Stimulated activated CD4-positive, alpha-beta T cell treated with anti-CD3 and anti-CD28 coated beads, Interleukin-15, amount 100 ng/mL, for 48 hours (primary cell): ENCODE measurements at regions not wholly inside any gene's neighbourhood (a gene's known extent, or its start where the extent isn't known, plus 50 kb on each side); places are given as distances from the start of the nearest gene placed in this dataset.

Source experiments
- DNase-seq, 2 donors: peaks; one replicate each; pipeline ENCODE4 v3.0.0-alpha.2; 2020; ENCODE audit warnings: low read depth in 2 of 2

DNA sequence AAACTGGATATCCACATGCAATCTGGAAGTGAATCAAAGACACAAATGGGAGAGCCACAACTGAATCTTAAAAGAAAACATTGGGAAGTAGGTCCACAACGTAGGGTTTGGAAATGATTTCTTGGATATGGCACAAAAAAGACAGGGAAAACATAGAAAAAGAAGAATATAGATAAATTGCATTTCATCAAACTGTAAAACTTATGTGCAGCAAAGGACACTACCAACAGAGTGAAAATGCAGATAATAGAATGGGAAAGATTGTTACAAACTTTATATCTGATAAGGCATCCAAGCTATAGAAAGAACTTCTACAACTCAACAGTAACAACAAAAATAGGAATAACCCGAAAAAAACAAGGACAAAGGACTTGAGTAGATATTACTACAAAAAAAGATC, 89.6 kb downstream of the ZNF280B start:
- no peak for DNase-seq

DNA sequence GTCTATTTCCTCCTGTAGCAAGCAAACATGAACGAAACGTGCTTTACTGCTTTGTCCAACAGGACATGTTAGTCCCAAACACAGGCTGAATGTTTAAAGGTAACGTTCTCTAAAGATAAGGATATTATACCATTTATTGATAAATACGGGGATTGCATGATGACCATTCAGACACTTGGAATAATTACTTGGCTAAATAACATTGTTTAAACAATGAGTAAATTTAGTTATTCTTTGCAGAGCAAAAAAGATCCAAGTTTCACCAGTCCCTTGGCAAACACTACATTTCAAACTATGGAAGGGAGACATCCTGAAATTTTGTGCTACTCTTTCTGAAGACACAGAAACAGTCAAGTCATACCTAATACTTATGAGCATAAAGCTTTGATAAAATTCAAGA, 88.0 kb downstream of the ZNF280B start:
- no peak for DNase-seq

DNA sequence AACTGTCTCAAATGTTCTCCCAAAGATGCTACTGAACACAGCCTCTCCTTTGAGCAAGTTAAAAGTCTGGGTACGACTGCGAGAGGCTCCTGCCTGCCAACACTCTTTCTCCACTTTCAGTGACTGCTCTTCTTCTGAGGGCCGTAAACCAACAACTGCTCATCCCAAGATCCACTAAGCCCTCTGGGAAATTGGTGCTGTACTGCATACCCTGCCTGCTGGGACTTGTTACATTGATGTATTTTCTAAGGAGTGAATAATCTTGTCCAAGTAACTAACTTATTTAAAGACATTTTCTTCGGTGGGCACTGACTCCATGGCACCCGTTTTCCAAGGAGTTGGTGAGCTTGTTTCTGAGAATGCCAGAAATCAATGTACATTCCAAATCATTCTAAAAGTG, 87.2 kb downstream of the ZNF280B start:
- no peak for DNase-seq

DNA sequence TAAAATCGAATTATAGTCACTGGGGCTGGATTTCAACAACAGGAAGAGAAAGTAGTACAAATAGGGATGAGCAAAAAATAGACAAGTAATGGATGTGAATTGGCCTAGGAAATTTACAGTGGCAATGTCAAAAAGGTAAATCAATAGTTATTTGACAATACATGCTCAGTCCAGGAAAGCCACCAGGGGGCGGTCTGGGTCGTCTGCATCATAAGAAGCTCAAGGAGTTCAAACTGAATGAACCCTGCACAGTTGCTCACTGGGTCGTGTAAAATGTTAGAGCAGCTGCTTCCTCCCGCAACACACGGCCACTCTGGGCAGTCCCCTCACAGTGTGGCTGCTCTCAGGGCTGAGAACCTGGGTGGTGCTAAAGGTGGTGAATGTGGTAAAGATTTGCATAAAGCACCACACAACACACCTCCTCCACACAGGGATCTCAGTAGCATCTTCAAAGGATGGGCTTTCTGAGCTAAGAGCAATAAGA, 85.9 kb downstream of the ZNF280B start:
- peak; percentile 49 to 64 for DNase-seq

DNA sequence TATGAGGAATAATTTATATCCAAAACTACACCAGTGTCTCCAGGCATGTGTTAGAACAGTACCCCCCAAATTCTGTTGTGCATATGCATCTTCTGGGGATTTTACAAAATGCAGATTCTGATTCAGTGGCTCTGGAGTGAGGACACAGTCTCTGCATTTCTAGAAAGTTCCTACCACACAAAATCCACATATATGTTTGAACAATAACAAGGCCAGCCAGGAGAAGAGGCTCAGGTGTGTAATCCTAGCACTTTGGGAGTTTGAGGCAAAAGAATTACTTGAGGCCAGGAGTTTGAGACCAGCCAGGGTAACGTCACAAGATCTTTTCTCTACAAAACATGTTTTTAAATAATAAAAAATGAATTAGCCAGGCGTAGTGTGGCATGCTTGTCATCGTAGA, 84.9 kb downstream of the ZNF280B start:
- no peak for DNase-seq

DNA sequence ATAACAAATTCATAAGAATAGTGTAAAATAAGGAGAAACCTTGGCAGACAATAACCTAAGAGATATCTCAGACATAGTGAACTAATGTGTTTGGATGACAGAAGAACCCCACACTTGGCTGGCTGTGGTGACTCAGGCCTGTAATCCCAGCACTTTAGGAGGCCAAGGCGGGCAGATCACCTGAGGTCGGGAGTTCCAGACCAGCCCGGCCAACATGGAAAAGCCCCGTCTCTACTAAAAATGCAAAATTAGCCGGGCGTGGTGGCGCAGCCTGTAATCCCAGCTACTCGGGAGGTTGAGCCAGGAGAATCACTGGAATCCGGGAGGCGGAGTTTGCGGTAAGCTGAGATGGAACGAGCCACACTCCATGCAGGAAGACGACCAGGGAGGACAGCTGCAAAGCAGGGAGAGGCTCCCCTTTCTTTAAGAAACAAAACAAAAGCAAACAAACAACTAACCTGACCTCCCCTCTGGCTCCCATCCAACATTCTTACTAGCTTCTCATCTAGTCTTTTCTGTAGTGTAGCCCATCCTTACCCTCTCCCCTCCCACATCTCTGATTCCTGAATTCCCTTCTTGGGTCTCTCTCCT, 84.2 kb downstream of the ZNF280B start:
- DNase-seq = no peak

DNA sequence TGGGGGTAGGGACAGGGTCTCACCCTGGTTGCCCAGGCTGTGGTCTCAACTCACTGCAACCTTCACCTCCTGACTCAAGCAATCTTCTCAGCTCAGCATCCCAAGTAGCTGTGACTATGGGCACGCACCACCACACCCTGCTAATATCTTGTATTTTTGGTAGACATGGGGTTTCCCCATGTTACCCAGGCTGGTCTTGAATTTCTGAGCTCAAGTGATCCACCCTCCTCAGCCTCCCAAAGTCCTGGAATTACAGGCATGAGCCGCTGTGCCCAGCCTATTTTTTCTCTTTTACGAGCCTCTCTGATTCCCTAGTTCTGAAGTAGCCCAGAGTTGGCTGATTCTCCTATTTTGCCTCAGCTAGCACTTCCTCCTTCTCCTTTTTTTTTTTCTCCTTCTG, 83.6 kb downstream of the ZNF280B start:
- no peak for DNase-seq

DNA sequence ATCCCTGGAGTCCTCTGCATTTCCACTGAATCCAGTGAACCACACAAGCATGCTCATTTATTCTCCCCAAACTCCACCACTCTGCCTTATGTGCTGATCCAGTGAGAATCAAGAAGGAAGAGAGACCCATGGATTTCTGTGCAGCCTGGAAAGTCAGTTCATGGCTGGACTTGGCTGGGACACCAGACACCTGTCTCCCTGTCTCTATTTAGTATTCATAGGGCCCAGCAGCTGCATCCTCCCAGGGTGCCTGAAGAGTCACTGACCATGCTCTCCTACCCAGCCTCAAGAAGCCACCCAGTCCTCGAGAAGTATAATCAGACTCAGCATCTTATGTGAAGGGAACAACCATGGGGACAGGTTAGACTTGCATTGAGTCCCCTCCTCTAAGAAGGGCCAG, 83.2 kb downstream of the ZNF280B start:
- no peak for DNase-seq

DNA sequence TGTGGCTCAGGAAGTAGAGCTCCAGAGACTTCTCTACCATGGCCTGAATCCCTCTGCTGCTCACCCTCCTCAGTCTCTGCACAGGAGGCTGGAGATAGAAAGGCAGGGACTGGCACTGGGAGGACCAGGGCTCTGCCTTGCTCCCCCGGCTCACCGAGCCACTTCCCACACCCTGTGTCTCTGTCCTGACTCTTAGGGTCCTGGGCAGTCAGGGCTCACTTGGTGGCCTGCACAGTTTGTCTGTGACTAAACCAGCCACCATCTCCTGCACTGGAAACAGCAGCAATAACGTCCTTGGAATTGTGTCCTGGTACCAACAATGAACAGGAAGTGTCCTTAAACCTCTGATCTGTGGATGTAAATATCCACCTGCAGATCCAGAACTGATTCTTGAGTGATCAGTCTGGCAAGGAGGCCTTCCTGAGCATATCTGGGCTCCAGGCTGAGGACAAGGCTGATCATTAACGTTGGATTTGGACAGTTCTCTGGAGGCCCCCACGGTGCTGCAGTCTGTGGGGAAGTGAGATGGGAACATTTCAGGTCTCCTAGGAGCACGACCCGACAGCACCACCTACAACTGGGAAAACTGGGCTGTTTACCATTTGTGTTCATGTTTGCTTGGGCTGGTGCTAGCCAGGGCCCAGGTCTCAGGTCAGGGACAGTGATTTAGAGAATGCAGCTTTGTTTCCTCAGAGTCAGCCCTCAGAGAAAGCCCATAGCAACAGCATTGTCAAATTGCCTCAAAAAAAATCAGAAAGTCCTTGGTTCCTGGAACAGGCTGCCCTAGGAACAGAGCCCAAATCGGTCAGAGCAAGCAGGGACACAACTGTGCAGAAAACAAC, 82.5 kb downstream of the ZNF280B start:
- no peak for DNase-seq

DNA sequence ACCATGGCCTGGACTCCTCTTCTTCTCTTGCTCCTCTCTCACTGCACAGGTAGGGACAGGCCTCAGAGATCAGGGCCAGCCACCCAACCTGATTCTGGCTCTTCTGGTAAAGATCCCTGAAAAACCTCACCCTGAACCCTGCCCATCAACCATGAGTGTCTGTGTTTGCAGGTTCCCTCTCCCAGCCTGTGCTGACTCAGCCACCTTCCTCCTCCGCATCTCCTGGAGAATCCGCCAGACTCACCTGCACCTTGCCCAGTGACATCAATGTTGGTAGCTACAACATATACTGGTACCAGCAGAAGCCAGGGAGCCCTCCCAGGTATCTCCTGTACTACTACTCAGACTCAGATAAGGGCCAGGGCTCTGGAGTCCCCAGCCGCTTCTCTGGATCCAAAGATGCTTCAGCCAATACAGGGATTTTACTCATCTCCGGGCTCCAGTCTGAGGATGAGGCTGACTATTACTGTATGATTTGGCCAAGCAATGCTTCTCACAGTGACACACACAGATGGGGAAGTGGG, 80.9 kb downstream of the ZNF280B start:
- no peak for DNase-seq

DNA sequence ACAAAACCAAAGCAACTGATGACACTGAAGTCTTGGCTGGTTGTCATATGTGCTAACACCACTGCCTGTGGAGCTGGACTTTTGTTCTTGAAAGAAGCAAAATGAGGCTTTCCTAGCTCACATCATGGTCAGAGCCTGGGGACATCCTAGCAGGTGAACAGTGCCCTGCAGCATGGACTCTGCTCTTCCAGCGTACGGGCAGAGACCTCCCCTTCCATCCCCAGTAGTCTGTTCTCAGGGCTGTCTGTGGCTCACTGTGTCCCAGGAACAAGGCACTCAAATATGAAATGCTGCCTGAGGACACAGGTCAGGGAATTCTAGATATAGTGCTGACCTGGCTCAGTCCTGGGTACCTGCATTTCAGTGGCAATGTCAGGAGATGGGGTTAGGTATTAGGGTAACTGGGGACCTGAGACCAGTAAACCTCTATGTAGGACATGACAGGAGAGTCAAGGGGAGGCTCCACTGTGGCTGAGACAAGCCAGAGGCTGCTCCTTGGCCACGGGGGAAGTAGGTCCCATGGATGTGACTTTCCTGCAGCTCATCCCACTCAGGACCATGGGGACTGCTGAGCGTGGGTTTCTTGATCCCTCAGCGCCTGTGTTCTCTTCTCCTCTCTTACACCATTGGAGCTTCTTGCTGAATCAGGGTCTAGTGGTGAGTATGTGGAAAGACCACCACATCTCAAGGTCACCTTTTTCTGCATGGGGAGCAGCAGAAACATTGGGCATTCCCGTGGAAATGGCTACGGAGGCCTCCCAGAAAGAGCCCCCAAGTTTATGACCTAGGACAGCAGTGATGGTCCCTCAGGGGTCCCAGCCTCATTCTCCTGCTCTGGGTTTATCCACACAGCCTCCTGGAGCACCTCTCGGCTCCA, 80.1 kb downstream of the ZNF280B start:
- no peak for DNase-seq

DNA sequence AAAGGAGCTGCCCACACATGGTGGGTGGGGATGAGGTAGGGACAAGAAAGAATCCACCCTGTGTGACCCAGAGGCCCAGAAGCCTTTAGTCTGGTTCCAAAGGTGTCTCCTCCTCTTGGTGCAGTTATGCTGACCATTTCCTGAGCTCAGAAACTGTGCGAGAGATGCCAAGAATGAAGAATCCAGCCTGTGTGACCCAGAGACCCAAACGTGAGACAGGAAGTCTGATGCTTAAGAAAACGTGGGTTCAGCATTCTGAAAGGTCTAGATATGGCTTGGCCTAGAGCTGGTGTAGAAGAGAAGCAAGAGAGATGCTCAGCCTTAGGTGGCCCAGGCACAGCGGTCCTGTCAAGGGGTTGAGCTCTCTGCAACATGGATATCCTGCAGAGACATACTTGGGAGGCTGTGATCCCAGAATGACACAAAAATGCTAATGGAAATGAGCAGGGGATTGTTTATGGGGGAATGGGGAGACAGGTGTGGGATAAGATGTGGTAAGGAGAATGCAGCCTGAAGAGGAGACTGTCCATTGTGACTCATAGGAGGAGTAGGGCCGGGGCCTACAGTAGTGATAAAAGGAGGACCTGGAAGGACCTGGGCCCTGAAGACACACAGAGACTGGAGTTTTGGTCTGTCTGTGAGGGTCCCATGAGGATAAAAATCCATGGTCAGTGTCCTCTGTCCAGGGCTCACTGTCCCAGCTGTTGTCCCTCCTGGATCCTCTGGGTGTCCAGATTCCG, 79.0 kb downstream of the ZNF280B start:
- no peak for DNase-seq

DNA sequence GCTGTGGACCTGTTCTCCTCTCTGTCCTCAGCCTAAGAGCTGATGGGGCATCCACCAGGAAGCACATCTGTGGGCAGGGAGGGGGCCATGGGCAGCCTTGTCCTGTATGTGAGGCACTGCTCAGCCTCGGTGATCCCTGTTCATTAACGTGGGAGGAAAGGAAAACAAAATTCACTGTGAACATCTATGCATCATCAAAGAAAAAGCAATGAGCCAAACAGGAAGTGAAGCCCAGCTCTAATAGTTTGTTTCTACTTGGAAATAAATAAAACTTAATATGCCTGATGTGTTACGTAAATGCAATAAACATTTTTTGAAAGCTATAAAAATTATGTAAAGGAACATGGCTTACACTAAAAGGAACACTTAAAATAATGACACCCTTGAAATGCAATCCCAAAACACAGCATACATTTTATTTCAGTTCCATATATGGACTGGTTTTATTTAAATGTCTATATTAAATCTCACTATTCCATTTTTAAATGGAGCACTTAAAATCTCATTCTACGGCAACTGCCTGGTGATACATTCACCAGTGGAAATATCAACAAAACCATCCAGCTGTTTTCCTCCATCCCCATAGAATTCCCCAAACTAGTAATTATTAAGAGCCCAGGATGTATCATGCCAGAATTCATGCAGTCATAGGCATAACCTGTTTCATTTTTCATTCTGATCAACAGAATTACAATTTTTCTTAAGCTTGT, 78.3 kb downstream of the ZNF280B start:
- DNase-seq = no peak

DNA sequence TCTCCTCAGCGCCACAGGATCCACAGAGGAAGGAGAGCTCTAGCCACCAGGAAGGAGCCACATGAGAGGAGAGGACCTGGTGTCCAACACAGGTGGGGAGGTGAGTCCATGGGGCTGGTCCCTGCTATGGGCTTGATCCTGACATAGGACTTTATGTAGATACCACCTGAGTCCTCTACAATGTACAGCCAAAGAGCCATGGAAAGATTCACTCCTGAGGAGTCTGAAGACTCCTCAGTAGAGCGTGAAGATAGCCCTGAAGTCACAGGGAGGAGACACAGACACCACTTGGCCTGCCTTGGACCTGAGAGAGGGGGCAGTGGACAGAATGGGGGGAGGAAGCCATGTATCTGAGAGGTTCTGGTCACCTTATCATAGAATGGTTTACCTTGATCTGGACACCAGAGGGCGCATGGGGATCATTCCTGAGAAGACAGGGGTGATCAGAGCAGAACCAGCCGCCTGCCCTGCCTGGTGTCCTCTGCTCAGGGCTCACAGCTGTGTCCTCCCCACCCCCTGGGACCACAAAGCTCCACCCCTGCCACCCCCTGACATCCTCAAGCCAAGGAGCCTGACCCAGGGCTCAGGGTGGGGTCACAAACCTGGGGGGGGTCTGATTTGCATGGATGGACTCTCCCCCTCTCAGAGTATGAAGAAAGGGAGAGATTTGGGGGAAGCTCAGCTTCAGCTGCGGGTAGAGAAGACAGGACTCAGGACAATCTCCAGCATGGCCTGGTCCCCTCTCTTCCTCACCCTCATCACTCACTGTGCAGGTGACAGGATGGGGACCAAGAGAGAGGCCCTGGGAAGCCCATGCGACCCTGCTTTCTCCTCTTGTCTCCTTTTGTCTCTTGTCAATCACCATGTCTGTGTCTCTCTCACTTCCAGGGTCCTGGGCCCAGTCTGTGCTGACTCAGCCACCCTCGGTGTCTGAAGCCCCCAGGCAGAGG, 77.0 kb downstream of the ZNF280B start:
- DNase-seq = peak; percentile 15 to 45

DNA sequence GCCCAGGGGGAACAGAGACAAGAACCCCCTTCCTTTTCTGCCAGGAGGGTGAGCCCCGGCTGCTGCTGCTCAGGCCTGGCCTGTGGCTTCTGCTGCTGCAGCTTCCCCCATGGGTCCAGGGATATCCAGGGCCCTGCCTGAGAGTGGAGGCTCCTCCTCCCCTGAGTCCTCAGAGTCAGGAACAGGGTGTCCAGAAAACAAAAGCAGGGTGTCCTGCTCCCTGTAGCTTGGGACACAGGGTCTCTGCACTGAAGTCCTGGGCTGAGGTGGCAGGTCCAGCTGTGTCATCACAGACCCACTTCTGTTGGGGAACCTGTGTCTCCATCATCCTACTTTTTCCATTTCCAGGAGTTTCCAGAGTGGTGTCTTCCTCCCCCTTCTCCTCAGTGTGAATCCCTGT, 76.1 kb downstream of the ZNF280B start:
- DNase-seq = no peak

DNA sequence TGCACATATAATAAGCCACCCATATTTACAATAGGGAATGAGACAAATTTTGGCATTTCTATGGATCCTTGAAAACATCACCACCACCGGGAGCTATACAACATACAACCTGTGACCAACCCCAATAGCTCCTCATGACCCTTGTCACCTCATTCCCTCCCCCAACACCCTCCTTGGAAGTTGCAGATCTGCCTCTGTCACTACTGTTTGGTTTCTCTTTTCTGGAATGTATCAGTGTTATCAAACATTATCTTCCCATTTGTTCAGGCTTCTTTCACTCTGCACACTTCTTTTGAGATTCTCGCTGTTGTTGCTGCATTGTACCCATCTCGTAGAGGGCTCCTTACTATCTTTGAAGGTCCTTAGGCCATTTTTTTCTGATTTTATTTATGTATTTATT, 75.6 kb downstream of the ZNF280B start:
- no peak for DNase-seq

DNA sequence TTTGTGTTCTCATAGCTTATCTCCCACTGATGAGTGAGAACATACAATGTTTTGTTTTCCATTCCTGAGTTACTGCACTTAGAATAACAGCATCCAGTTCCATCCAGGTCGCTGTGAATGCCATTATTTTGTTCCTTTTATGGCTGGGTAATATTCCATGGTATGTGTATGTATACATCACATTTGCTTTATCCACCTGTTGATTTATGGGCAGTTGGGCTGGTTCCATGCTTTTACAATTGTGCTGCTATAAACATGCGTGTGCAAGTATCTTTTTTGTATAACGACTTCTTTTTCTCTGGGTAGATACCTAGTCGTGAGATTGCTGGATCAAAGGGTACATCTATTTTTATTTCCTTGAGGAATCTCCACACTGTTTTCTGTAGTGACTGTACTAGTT, 74.8 kb downstream of the ZNF280B start:
- DNase-seq = no peak
